ENCODE measurements at regions not wholly inside any gene's neighbourhood (a gene's known extent, or its start where the extent isn't known, plus 50 kb on each side); places are given as distances from the start of the nearest gene placed in this dataset.

DNA sequence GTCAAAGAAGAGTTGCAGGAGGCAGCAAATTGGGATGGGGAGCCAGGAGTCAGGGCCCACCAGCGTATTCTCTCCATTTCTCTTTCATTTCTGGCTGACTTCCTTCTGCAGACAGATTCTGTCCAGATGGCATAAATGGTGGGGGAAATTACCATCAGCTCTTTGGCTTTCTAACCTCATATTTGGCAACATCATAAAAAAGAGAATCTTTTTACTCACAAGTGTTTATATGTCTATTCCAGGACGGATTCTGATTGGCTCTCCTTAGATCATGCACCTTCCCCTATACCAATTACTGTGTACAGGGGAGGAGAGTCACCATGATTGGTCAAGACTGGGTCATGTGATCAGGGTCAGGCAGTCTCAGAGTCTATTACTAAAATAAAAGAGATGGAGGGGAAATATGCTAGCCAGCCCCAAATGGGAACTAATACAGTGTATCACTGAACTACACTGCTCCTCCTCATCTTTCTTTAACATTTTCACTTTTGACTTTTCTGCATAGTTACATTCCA, 537.1 kb upstream of the EEF2KMT start:
- dilution Hi-C loops (cut with MboI; ENCODE audit: extremely low pct_ligation_motif_present, low sequenced_read_pairs) = no loop called here

GRCh38 chr16:5633845-5634440, 536.3 kb upstream of the EEF2KMT start:
- Histone ChIP-seq H3K27me3 (ENCODE audit: control insufficient read depth, extremely low read depth, insufficient read depth, low read length) (no peaks in the 10 kb centered on the region), H2AFZ (ENCODE audit: control insufficient read depth, low read length) (no peak overlapping the region), H3K27ac (ENCODE audit: control insufficient read depth, insufficient read depth, low read length) (no peak overlapping the region), H3K79me2 (ENCODE audit: control insufficient read depth, insufficient read depth, low read length) (no peaks in the 10 kb centered on the region), H3K9me1 (ENCODE audit: control insufficient read depth, extremely low read depth, insufficient read depth, low read length) (no peaks in the 10 kb centered on the region), H4K20me1 (ENCODE audit: control insufficient read depth, extremely low read depth, insufficient read depth, low read length) (no peaks in the 10 kb centered on the region), H3K4me2 (ENCODE audit: control insufficient read depth, extremely low read depth, insufficient read depth, low read depth, low read length) (no peak overlapping the region), H3K9ac (ENCODE audit: control insufficient read depth, extremely low read depth, insufficient read depth, low read length) (no peak overlapping the region), H3K4me3 (ENCODE audit: control insufficient read depth in 2 of 3, extremely low read depth in 1 of 3, insufficient read depth in 2 of 3, low read depth in 1 of 3, low read length in 3 of 3) (no peak overlapping the region), H3K9me3 (ENCODE audit: control insufficient read depth, low read depth, low read length) (no peaks in the 10 kb centered on the region), H3K36me3 (ENCODE audit: control insufficient read depth in 2 of 2, extremely low read depth in 1 of 2, insufficient read depth in 2 of 2, low read length in 2 of 2) (no peaks in the 10 kb centered on the region), H3K4me1 (ENCODE audit: control insufficient read depth, extremely low read depth, insufficient read depth, low read length) (no peaks in the 10 kb centered on the region)
- dilution Hi-C loops (cut with MboI; ENCODE audit: extremely low pct_ligation_motif_present, low sequenced_read_pairs) = no loop called here
- TF ChIP-seq, protein P1, sequence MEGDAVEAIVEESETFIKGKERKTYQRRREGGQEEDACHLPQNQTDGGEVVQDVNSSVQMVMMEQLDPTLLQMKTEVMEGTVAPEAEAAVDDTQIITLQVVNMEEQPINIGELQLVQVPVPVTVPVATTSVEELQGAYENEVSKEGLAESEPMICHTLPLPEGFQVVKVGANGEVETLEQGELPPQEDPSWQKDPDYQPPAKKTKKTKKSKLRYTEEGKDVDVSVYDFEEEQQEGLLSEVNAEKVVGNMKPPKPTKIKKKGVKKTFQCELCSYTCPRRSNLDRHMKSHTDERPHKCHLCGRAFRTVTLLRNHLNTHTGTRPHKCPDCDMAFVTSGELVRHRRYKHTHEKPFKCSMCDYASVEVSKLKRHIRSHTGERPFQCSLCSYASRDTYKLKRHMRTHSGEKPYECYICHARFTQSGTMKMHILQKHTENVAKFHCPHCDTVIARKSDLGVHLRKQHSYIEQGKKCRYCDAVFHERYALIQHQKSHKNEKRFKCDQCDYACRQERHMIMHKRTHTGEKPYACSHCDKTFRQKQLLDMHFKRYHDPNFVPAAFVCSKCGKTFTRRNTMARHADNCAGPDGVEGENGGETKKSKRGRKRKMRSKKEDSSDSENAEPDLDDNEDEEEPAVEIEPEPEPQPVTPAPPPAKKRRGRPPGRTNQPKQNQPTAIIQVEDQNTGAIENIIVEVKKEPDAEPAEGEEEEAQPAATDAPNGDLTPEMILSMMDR (optimal IDR thresholded peaks at IDR 0.05 in 1 of 3, IDR thresholded peaks at IDR 0.05 in 1 of 3, conservative IDR thresholded peaks at IDR 0.05 in 1 of 3; ENCODE audit: extremely low read depth in 1 of 3, insufficient read depth in 2 of 3, low read length in 3 of 3) = peak in 1 of 3 experiments; percentile 29
- no peak for TF ChIP-seq EZH2 (IDR thresholded peaks at IDR 0.05; ENCODE audit: low read length)
- DNase-seq (ENCODE audit: low read depth, low spot score) = no peak
- no peak for FAIRE-seq

More for the DNA sequence above, 537.1 kb upstream of the EEF2KMT start:
- Histone ChIP-seq H3K27me3 (ENCODE audit: control insufficient read depth, extremely low read depth, insufficient read depth, low read length) (no peaks in the 10 kb centered on the region), H3K9me3 (ENCODE audit: control insufficient read depth, low read depth, low read length) (no peaks in the 10 kb centered on the region), H3K9ac (ENCODE audit: control insufficient read depth, extremely low read depth, insufficient read depth, low read length) (no peak overlapping the region), H4K20me1 (ENCODE audit: control insufficient read depth, extremely low read depth, insufficient read depth, low read length) (no peaks in the 10 kb centered on the region), H3K4me3 (ENCODE audit: control insufficient read depth in 2 of 3, extremely low read depth in 1 of 3, insufficient read depth in 2 of 3, low read depth in 1 of 3, low read length in 3 of 3) (no peak overlapping the region), H3K4me1 (ENCODE audit: control insufficient read depth, extremely low read depth, insufficient read depth, low read length) (no peaks in the 10 kb centered on the region), H3K36me3 (ENCODE audit: control insufficient read depth in 2 of 2, extremely low read depth in 1 of 2, insufficient read depth in 2 of 2, low read length in 2 of 2) (no peaks in the 10 kb centered on the region), H3K4me2 (ENCODE audit: control insufficient read depth, extremely low read depth, insufficient read depth, low read depth, low read length) (no peak overlapping the region), H3K9me1 (ENCODE audit: control insufficient read depth, extremely low read depth, insufficient read depth, low read length) (no peaks in the 10 kb centered on the region), H3K79me2 (ENCODE audit: control insufficient read depth, insufficient read depth, low read length) (no peaks in the 10 kb centered on the region), H3K27ac (ENCODE audit: control insufficient read depth, insufficient read depth, low read length) (no peak overlapping the region), H2AFZ (ENCODE audit: control insufficient read depth, low read length) (no peak overlapping the region)
- no peak for FAIRE-seq
- DNase-seq (ENCODE audit: low read depth, low spot score) = no peak
- TF ChIP-seq EZH2 (IDR thresholded peaks at IDR 0.05; ENCODE audit: low read length) = no peak
- TF ChIP-seq, protein P1 (optimal IDR thresholded peaks at IDR 0.05 in 1 of 3, IDR thresholded peaks at IDR 0.05 in 1 of 3, conservative IDR thresholded peaks at IDR 0.05 in 1 of 3; ENCODE audit: extremely low read depth in 1 of 3, insufficient read depth in 2 of 3, low read length in 3 of 3) = no peak

Data from keratinocyte (primary cell).